Stimulated activated naive B cell treated with anti-CD40 and anti-IgM and Interleukin-4, amounts not matched to agents 10 μg/mL and 1 μg/mL and 100 μg/mL, for 72 hours (primary cell): ENCODE measurements at regions not wholly inside any gene's neighbourhood (a gene's known extent, or its start where the extent isn't known, plus 50 kb on each side); places are given as distances from the start of the nearest gene placed in this dataset.
"Not testable (repeated sequence)": the region's sequence is repeated elsewhere in the genome, so short reads cannot be mapped to it uniquely, and the experiment has no call there.

Experiments
- ATAC-seq, 2 donors: fragments of 150-1000 bp; cut with Tn5 transposase; replicated peaks; 2 replicates each; pipeline ENCODE4 v1.10.0; 2021; ENCODE audit warnings: moderate library complexity in 1 of 2
- DNase-seq: peaks from one replicate; pipeline ENCODE4 v3.0.0; 2021
- H3K27ac Mint-ChIP-seq: one replicate; pipeline ENCODE4 v1.8.0; 2022; ENCODE audit warnings: mild to moderate bottlenecking, mixed read lengths
- H3K27me3 Mint-ChIP-seq, 2 donors: one replicate each; pipeline ENCODE4 v1.8.0; 2022; ENCODE audit warnings: mixed read lengths in 2 of 2
- H3K36me3 Mint-ChIP-seq, 2 donors: one replicate each; pipeline ENCODE4 v1.8.0; 2022; ENCODE audit warnings: mixed read lengths in 2 of 2, mild to moderate bottlenecking in 1 of 2
- H3K4me1 Mint-ChIP-seq, 2 donors: one replicate each; pipeline ENCODE4 v1.8.0; 2022; ENCODE audit warnings: mixed read lengths in 2 of 2, mild to moderate bottlenecking in 1 of 2
- H3K4me3 Mint-ChIP-seq, 2 donors: one replicate each; pipeline ENCODE4 v1.8.0; 2022; ENCODE audit warnings: mild to moderate bottlenecking in 2 of 2, mixed read lengths in 2 of 2, moderate library complexity in 1 of 2
- H3K9me3 Mint-ChIP-seq, 2 donors: one replicate each; pipeline ENCODE4 v1.8.0; 2022; ENCODE audit warnings: mixed read lengths in 2 of 2, mild to moderate bottlenecking in 1 of 2

GRCh38 chr10:37733822-37734221 lies 123.6 kb downstream of the ZNF248 start:
- no peaks in the 10 kb centered on the region for H3K27me3 Mint-ChIP-seq
- no peak overlapping the region for H3K4me3 Mint-ChIP-seq
- H3K36me3 Mint-ChIP-seq = no peaks in the 10 kb centered on the region
- peak in 1 of 2 donors; percentile 42 for ATAC-seq
- H3K9me3 Mint-ChIP-seq = peaks cover 0 to 7% of the 10 kb centered on the region in 2 donors
- H3K4me1 Mint-ChIP-seq = no peaks in the 10 kb centered on the region
- no peak for DNase-seq
- peak overlapping the region; percentile 63 for H3K27ac Mint-ChIP-seq

- H3K27ac Mint-ChIP-seq = no peak overlapping the region
- H3K9me3 Mint-ChIP-seq = peaks cover 0 to 7% of the 10 kb centered on the region in 2 donors
- DNase-seq = no peak
- ATAC-seq = no peak
- H3K4me1 Mint-ChIP-seq = no peaks in the 10 kb centered on the region
- no peaks in the 10 kb centered on the region for H3K27me3 Mint-ChIP-seq
- H3K36me3 Mint-ChIP-seq = no peaks in the 10 kb centered on the region
- H3K4me3 Mint-ChIP-seq = no peak overlapping the region
These were observed 124.7 kb downstream of the ZNF248 start for GRCh38 chr10:37732685-37733084.

- Mint-ChIP-seq H3K4me3 (no peak overlapping the region), H3K27ac (no peak overlapping the region), H3K27me3 (no peaks in the 10 kb centered on the region), H3K36me3 (no peaks in the 10 kb centered on the region), H3K4me1 (peaks cover 0 to 3% of the 10 kb centered on the region in 2 donors), H3K9me3 (peaks cover 2 to 5% of the 10 kb centered on the region in 2 donors)
- ATAC-seq (no peak), DNase-seq (no peak)
These were observed 128.6 kb downstream of the ZNF248 start for GRCh38 chr10:37728830-37729229.

- Mint-ChIP-seq H3K4me3 (no peak overlapping the region), H3K36me3 (no peaks in the 10 kb centered on the region), H3K9me3 (peaks cover 2 to 5% of the 10 kb centered on the region in 2 donors), H3K27ac (no peak overlapping the region), H3K27me3 (no peaks in the 10 kb centered on the region), H3K4me1 (peaks cover 0 to 3% of the 10 kb centered on the region in 2 donors)
- DNase-seq (no peak), ATAC-seq (no peak)
These were observed 129.7 kb downstream of the ZNF248 start for GRCh38 chr10:37727491-37728352.

GRCh38 chr10:37721100-37721499 lies 136.3 kb downstream of the ZNF248 start:
- H3K4me1 Mint-ChIP-seq = no peaks in the 10 kb centered on the region
- H3K27ac Mint-ChIP-seq = no peak overlapping the region
- no peaks in the 10 kb centered on the region for H3K27me3 Mint-ChIP-seq
- ATAC-seq = no peak
- peaks cover 20 to 23% of the 10 kb centered on the region in 2 donors for H3K9me3 Mint-ChIP-seq
- peaks cover 0 to 2% of the 10 kb centered on the region in 2 donors for H3K36me3 Mint-ChIP-seq
- H3K4me3 Mint-ChIP-seq = no peak overlapping the region
- no peak for DNase-seq

GRCh38 chr10:37718060-37718459 lies 139.3 kb downstream of the ZNF248 start:
- H3K27ac Mint-ChIP-seq, H3K4me1 Mint-ChIP-seq, DNase-seq, ATAC-seq, H3K4me3 Mint-ChIP-seq, H3K27me3 Mint-ChIP-seq, H3K36me3 Mint-ChIP-seq: not testable (repeated sequence)
- H3K9me3 Mint-ChIP-seq = peaks cover 21 to 23% of the 10 kb centered on the region in 2 donors

GRCh38 chr10:37713642-37714041 lies 143.8 kb downstream of the ZNF248 start:
- H3K4me1 Mint-ChIP-seq = no peaks in the 10 kb centered on the region
- no peaks in the 10 kb centered on the region for H3K36me3 Mint-ChIP-seq
- DNase-seq = no peak
- H3K27me3 Mint-ChIP-seq = no peaks in the 10 kb centered on the region
- H3K4me3 Mint-ChIP-seq = no peak overlapping the region
- H3K27ac Mint-ChIP-seq = no peak overlapping the region
- ATAC-seq = no peak
- peaks cover 14 to 21% of the 10 kb centered on the region in 2 donors for H3K9me3 Mint-ChIP-seq

GRCh38 chr10:37713132-37713501 lies 144.3 kb downstream of the ZNF248 start:
- Mint-ChIP-seq H3K9me3 (peaks cover 11 to 17% of the 10 kb centered on the region in 2 donors), H3K27me3 (no peaks in the 10 kb centered on the region), H3K27ac (no peak overlapping the region), H3K4me3 (no peak overlapping the region), H3K36me3 (no peaks in the 10 kb centered on the region), H3K4me1 (no peaks in the 10 kb centered on the region)
- no peak for DNase-seq
- ATAC-seq = no peak

- Mint-ChIP-seq H3K4me3 (no peak overlapping the region), H3K27me3 (no peaks in the 10 kb centered on the region)
- no peak for ATAC-seq
These were observed 144.8 kb downstream of the ZNF248 start for GRCh38 chr10:37712489-37713131.

GRCh38 chr10:37711617-37712488 lies 145.6 kb downstream of the ZNF248 start:
- H3K9me3 Mint-ChIP-seq = peaks cover 5 to 9% of the 10 kb centered on the region in 2 donors
- no peak for ATAC-seq
- H3K4me1 Mint-ChIP-seq = no peaks in the 10 kb centered on the region
- H3K4me3 Mint-ChIP-seq = no peak overlapping the region
- no peaks in the 10 kb centered on the region for H3K36me3 Mint-ChIP-seq
- no peak overlapping the region for H3K27ac Mint-ChIP-seq
- no peaks in the 10 kb centered on the region for H3K27me3 Mint-ChIP-seq
- no peak for DNase-seq

More at GRCh38 chr10:37712489-37713131, 144.8 kb downstream of the ZNF248 start:
- no peak for DNase-seq
- Mint-ChIP-seq H3K27ac (no peak overlapping the region), H3K9me3 (peaks cover 7 to 13% of the 10 kb centered on the region in 2 donors), H3K36me3 (no peaks in the 10 kb centered on the region), H3K4me1 (no peaks in the 10 kb centered on the region)

GRCh38 chr10:37710831-37711616 lies 146.4 kb downstream of the ZNF248 start:
- DNase-seq = no peak
- Mint-ChIP-seq H3K4me1 (no peaks in the 10 kb centered on the region), H3K4me3 (no peak overlapping the region), H3K9me3 (peaks cover 4% of the 10 kb centered on the region in 2 donors), H3K27ac (no peak overlapping the region), H3K36me3 (no peaks in the 10 kb centered on the region), H3K27me3 (no peaks in the 10 kb centered on the region)
- ATAC-seq = peak in 1 of 2 donors; percentile 26

- DNase-seq (no peak), ATAC-seq (no peak)
- Mint-ChIP-seq H3K36me3 (no peaks in the 10 kb centered on the region), H3K4me1 (no peaks in the 10 kb centered on the region), H3K9me3 (peaks cover 2 to 8% of the 10 kb centered on the region in 2 donors), H3K27ac (no peak overlapping the region), H3K4me3 (no peak overlapping the region), H3K27me3 (no peaks in the 10 kb centered on the region)
These were observed 149.4 kb downstream of the ZNF248 start for GRCh38 chr10:37707829-37708578.

- H3K36me3 Mint-ChIP-seq = peaks cover 0 to 2% of the 10 kb centered on the region in 2 donors
- no peaks in the 10 kb centered on the region for H3K4me1 Mint-ChIP-seq
- peaks cover 4 to 21% of the 10 kb centered on the region in 2 donors for H3K9me3 Mint-ChIP-seq
- ATAC-seq = no peak
- H3K27me3 Mint-ChIP-seq = no peaks in the 10 kb centered on the region
- no peak for DNase-seq
- H3K4me3 Mint-ChIP-seq = no peak overlapping the region
- no peak overlapping the region for H3K27ac Mint-ChIP-seq
These were observed 152.8 kb downstream of the ZNF248 start for GRCh38 chr10:37704566-37704965.
